A673 (cell line): ENCODE measurements at regions not wholly inside any gene's neighbourhood (a gene's known extent, or its start where the extent isn't known, plus 50 kb on each side); places are given as distances from the start of the nearest gene placed in this dataset.
"Not testable (repeated sequence)": the region's sequence is repeated elsewhere in the genome, so short reads cannot be mapped to it uniquely, and the experiment has no call there.

ENCODE experiments used
- CTCF ChIP-seq: fragments of 300-800, 200-600 bp; sonication (generic); conservative IDR thresholded peaks from 2 replicates; pipeline ENCODE4 v1.5.1; 2017; ENCODE audit warnings: low read depth, mild to moderate bottlenecking, antibody characterized with exemption, low read length, moderate library complexity, mixed read lengths
- EZH2 ChIP-seq: fragments of 200-600 bp; sonication (generic); IDR thresholded peaks from 2 replicates; pipeline ENCODE4 v1.6.1; 2017; ENCODE audit warnings: borderline replicate concordance, low read depth, mild to moderate bottlenecking, mixed read lengths, antibody characterized with exemption, low read length; ENCODE audit not compliant: poor library complexity, severe bottlenecking

GRCh38 chr2:153534590-153534989 is 56.0 kb upstream of the RPRM start:
- TF ChIP-seq CTCF, EZH2: not testable (repeated sequence)
